ENCODE measurements at regions not wholly inside any gene's neighbourhood (a gene's known extent, or its start where the extent isn't known, plus 50 kb on each side); places are given as distances from the start of the nearest gene placed in this dataset.

DNA sequence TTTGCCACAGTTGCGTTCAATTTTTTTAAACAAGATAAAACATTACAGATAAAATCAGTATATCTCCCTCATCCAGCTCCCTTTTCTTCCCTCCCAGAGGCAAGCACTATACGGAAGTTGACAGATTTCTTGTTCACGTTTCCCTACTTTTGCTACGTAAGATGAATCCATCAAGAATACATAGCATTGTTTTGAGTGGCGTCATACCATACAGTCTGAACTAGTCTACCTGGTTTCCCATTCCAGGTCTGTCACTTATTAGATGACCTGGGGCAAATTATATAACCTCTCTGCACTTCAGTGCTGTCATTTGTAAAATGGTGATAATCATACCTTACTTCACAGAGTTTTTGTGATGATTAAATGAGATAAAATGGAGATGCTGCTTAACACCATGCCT, 184.3 kb upstream of the SOX4 start:
- no peak overlapping the region for H3K9ac ChIP-seq (ENCODE audit: low read depth in 1 of 2, low read length in 2 of 2)
- H3K27me3 ChIP-seq (ENCODE audit: control insufficient read depth in 2 of 2, insufficient read depth in 2 of 2, low read length in 2 of 2): no peaks in the 10 kb centered on the region
- no peaks in the 10 kb centered on the region for H3K36me3 ChIP-seq (ENCODE audit: control insufficient read depth in 2 of 2, insufficient read depth in 2 of 2, low read length in 2 of 2)
- no peak overlapping the region for H3K4me3 ChIP-seq (ENCODE audit: low read length in 2 of 2)
- no peak overlapping the region for H3K27ac ChIP-seq (ENCODE audit: low read depth in 2 of 2, low read length in 2 of 2)
- H3K9me3 ChIP-seq (ENCODE audit: control insufficient read depth in 2 of 2, low read length in 2 of 2): no peaks in the 10 kb centered on the region
- H3K4me1 ChIP-seq (ENCODE audit: control insufficient read depth in 2 of 2, insufficient read depth in 2 of 2, low read length in 2 of 2): no peaks in the 10 kb centered on the region

GRCh38 chr6:21413428-21413827, 180.1 kb upstream of the SOX4 start:
- H3K36me3 ChIP-seq (ENCODE audit: control insufficient read depth in 2 of 2, insufficient read depth in 2 of 2, low read length in 2 of 2): no peaks in the 10 kb centered on the region
- H3K9ac ChIP-seq (ENCODE audit: low read depth in 1 of 2, low read length in 2 of 2): no peak overlapping the region
- no peak overlapping the region for H3K4me3 ChIP-seq (ENCODE audit: low read length in 2 of 2)
- no peaks in the 10 kb centered on the region for H3K4me1 ChIP-seq (ENCODE audit: control insufficient read depth in 2 of 2, insufficient read depth in 2 of 2, low read length in 2 of 2)
- no peak overlapping the region for H3K27ac ChIP-seq (ENCODE audit: low read depth in 2 of 2, low read length in 2 of 2)
- no peaks in the 10 kb centered on the region for H3K27me3 ChIP-seq (ENCODE audit: control insufficient read depth in 2 of 2, insufficient read depth in 2 of 2, low read length in 2 of 2)
- H3K9me3 ChIP-seq (ENCODE audit: control insufficient read depth in 2 of 2, low read length in 2 of 2): no peaks in the 10 kb centered on the region

GRCh38 chr6:21414065-21414464, 179.5 kb upstream of the SOX4 start:
- Histone ChIP-seq H3K9ac (ENCODE audit: low read depth in 1 of 2, low read length in 2 of 2) (no peak overlapping the region), H3K27ac (ENCODE audit: low read depth in 2 of 2, low read length in 2 of 2) (no peak overlapping the region)

DNA sequence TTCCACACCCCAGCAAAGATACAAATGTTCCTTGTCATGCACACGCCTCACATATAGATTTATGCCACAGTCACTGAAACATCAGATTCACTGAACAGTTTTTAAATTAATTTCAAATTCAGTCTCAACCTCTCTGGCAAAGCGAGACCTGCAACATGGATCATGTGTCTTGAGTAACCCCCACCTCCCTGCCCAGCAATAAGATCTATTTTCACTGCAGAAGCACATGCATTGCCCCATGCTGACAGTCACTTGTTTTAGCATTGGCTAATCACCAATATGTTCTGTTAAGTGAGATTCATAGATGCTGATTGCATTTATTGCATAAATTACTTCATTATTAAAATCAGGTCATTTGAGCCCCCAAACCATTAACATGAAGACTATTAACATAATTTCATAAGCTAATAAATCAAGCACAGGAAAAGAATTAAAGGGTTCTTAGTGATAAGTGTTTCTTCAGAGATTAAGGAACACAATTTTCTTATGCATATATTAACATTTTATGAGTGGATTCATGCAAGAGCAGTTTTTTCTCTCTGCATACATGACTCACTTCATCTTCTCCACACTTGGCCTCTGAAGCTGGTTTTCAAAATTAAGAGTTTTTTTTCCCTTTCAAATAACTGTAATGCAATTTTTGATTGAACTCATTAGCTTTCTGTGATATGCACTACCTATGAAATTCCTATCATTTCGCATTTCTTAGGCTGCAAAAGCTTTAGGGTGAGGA, 173.2 kb upstream of the SOX4 start:
- Histone ChIP-seq H3K36me3 (ENCODE audit: control insufficient read depth in 2 of 2, insufficient read depth in 2 of 2, low read length in 2 of 2) (no peaks in the 10 kb centered on the region), H3K9me3 (ENCODE audit: control insufficient read depth in 2 of 2, low read length in 2 of 2) (no peaks in the 10 kb centered on the region), H3K27me3 (ENCODE audit: control insufficient read depth in 2 of 2, insufficient read depth in 2 of 2, low read length in 2 of 2) (no peaks in the 10 kb centered on the region), H3K4me3 (ENCODE audit: low read length in 2 of 2) (no peak overlapping the region), H3K27ac (ENCODE audit: low read depth in 2 of 2, low read length in 2 of 2) (no peak overlapping the region), H3K4me1 (ENCODE audit: control insufficient read depth in 2 of 2, insufficient read depth in 2 of 2, low read length in 2 of 2) (no peaks in the 10 kb centered on the region), H3K9ac (ENCODE audit: low read depth in 1 of 2, low read length in 2 of 2) (no peak overlapping the region)

More at GRCh38 chr6:21414065-21414464, 179.5 kb upstream of the SOX4 start:
- H3K4me3 ChIP-seq (ENCODE audit: low read length in 2 of 2): no peak overlapping the region
- H3K36me3 ChIP-seq (ENCODE audit: control insufficient read depth in 2 of 2, insufficient read depth in 2 of 2, low read length in 2 of 2): no peaks in the 10 kb centered on the region
- H3K9me3 ChIP-seq (ENCODE audit: control insufficient read depth in 2 of 2, low read length in 2 of 2): no peaks in the 10 kb centered on the region
- no peaks in the 10 kb centered on the region for H3K4me1 ChIP-seq (ENCODE audit: control insufficient read depth in 2 of 2, insufficient read depth in 2 of 2, low read length in 2 of 2)
- no peaks in the 10 kb centered on the region for H3K27me3 ChIP-seq (ENCODE audit: control insufficient read depth in 2 of 2, insufficient read depth in 2 of 2, low read length in 2 of 2)

- Histone ChIP-seq H3K9ac (ENCODE audit: low read depth in 1 of 2, low read length in 2 of 2) (no peak overlapping the region), H3K36me3 (ENCODE audit: control insufficient read depth in 2 of 2, insufficient read depth in 2 of 2, low read length in 2 of 2) (no peaks in the 10 kb centered on the region), H3K27me3 (ENCODE audit: control insufficient read depth in 2 of 2, insufficient read depth in 2 of 2, low read length in 2 of 2) (no peaks in the 10 kb centered on the region), H3K27ac (ENCODE audit: low read depth in 2 of 2, low read length in 2 of 2) (no peak overlapping the region), H3K9me3 (ENCODE audit: control insufficient read depth in 2 of 2, low read length in 2 of 2) (no peaks in the 10 kb centered on the region), H3K4me1 (ENCODE audit: control insufficient read depth in 2 of 2, insufficient read depth in 2 of 2, low read length in 2 of 2) (no peaks in the 10 kb centered on the region), H3K4me3 (ENCODE audit: low read length in 2 of 2) (no peak overlapping the region)
Observed at GRCh38 chr6:21420926-21421325, 172.6 kb upstream of the SOX4 start.

DNA sequence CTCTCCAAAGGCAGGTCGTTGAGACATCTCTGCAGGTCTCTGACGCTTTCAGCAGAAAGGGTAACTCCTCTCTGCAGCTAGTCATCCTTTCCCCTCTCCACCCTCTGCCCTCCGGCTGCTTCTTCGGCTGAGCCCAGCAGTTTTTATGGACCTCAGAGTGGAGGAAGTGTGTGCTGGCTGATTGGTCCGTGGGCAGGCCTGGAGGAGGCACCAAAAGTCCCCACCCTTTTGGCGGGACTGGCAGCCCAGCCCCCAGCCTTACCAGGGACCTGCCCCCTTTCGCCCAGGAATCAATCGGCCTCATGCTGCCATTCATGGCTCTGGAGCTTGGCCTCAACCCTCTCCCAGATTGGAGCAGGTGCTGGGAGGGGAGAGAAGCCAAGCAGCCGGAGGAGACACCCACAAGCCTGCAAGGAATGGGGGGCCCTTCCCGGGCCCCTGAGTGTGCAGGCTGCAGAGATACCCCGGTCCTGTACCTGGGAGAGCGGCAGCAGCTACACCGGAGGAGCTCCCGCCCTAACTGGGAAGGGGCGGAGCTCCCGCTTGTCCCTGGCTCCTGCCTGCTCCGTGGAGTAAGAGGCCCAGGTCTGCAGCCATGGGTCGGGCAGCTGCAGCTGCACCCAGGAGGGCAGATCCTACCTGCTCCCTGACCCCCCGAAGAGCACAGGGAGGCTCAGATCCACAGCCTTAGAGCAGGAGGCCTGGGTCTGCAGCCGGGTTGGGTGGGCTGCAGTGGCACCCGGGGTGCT, 170.3 kb upstream of the SOX4 start:
- Histone ChIP-seq H3K4me1 (ENCODE audit: control insufficient read depth in 2 of 2, insufficient read depth in 2 of 2, low read length in 2 of 2) (no peaks in the 10 kb centered on the region), H3K27ac (ENCODE audit: low read depth in 2 of 2, low read length in 2 of 2) (no peak overlapping the region)

DNA sequence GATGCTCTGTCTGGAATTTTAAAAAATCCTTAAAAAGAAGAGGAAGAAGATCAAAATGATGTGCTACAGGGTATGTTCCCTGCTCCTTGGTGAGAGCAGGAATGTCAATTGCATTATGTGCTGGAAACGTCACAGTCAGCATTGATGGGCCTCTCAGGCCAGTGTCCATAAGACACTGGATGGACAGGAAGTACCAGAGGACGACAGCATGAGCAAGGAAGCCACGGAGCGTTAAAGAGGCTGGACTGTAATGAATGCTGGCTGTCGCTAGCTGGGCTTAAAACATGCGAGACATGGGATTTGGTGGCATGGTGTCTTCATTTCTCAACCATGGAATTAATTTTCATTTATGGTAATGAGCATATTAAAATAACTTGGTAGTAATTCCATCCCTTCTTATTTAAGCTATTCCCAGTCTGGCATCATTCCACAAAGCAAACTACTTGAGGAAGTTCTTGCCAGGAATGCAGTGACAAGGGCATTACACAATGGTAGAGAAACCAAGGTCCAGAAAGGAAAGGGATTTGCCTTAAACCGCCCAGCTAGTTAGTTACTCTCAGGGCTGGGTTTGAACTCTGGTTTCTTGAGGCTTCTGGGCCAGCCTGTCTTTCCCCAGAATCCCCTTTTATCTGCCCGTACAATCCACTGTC, 166.6 kb upstream of the SOX4 start:
- Histone ChIP-seq H3K4me3 (ENCODE audit: low read length in 2 of 2) (no peak overlapping the region), H3K9me3 (ENCODE audit: control insufficient read depth in 2 of 2, low read length in 2 of 2) (no peaks in the 10 kb centered on the region), H3K9ac (ENCODE audit: low read depth in 1 of 2, low read length in 2 of 2) (no peak overlapping the region), H3K27me3 (ENCODE audit: control insufficient read depth in 2 of 2, insufficient read depth in 2 of 2, low read length in 2 of 2) (no peaks in the 10 kb centered on the region), H3K4me1 (ENCODE audit: control insufficient read depth in 2 of 2, insufficient read depth in 2 of 2, low read length in 2 of 2) (no peaks in the 10 kb centered on the region), H3K36me3 (ENCODE audit: control insufficient read depth in 2 of 2, insufficient read depth in 2 of 2, low read length in 2 of 2) (no peaks in the 10 kb centered on the region), H3K27ac (ENCODE audit: low read depth in 2 of 2, low read length in 2 of 2) (no peak overlapping the region)

More for the DNA sequence above, 170.3 kb upstream of the SOX4 start:
- Histone ChIP-seq H3K9me3 (ENCODE audit: control insufficient read depth in 2 of 2, low read length in 2 of 2) (no peaks in the 10 kb centered on the region), H3K27me3 (ENCODE audit: control insufficient read depth in 2 of 2, insufficient read depth in 2 of 2, low read length in 2 of 2) (no peaks in the 10 kb centered on the region), H3K36me3 (ENCODE audit: control insufficient read depth in 2 of 2, insufficient read depth in 2 of 2, low read length in 2 of 2) (no peaks in the 10 kb centered on the region), H3K9ac (ENCODE audit: low read depth in 1 of 2, low read length in 2 of 2) (no peak overlapping the region), H3K4me3 (ENCODE audit: low read length in 2 of 2) (no peak overlapping the region)

DNA sequence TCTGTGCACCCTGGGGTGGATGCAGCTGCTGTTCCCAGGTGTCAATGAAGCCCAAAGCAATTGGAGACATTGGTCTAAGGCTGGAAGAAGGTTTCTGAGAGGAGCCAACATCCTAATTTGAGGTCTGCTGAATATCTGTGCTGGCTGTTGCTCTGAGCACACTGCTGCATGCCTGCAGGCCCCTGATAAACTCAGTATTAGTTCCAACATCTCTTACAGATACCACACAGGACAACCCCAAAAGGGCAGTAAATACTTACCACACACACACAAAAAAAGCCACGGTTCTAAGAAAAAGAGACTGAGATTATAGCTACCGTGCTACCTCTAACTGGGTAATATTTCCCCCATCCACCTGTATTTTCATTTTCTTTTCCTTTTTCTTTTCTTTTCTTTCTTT, 164.3 kb upstream of the SOX4 start:
- no peaks in the 10 kb centered on the region for H3K4me1 ChIP-seq (ENCODE audit: control insufficient read depth in 2 of 2, insufficient read depth in 2 of 2, low read length in 2 of 2)
- no peak overlapping the region for H3K27ac ChIP-seq (ENCODE audit: low read depth in 2 of 2, low read length in 2 of 2)
- no peaks in the 10 kb centered on the region for H3K9me3 ChIP-seq (ENCODE audit: control insufficient read depth in 2 of 2, low read length in 2 of 2)
- H3K4me3 ChIP-seq (ENCODE audit: low read length in 2 of 2): no peak overlapping the region
- H3K9ac ChIP-seq (ENCODE audit: low read depth in 1 of 2, low read length in 2 of 2): no peak overlapping the region
- H3K27me3 ChIP-seq (ENCODE audit: control insufficient read depth in 2 of 2, insufficient read depth in 2 of 2, low read length in 2 of 2): no peaks in the 10 kb centered on the region
- H3K36me3 ChIP-seq (ENCODE audit: control insufficient read depth in 2 of 2, insufficient read depth in 2 of 2, low read length in 2 of 2): no peaks in the 10 kb centered on the region

DNA sequence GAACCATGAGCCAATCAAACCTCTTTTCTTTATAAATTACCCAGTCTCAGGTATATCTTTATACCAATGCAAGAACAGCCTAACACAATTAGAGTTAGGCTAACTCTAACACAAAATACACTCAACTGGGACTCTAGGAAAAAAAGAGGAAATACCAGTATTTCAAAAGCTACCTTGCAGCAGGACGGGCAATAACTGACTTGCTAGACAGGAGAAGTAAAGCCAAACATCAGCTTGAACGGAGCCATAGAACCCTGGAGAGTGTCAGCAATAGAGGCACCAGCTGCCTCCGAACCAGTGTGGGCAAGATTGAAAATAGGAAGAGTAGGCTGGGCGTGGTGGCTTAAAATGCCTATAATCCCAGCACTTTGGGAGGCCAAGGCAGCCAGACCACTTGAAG, 162.0 kb upstream of the SOX4 start:
- Histone ChIP-seq H3K27ac (ENCODE audit: low read depth in 2 of 2, low read length in 2 of 2) (no peak overlapping the region), H3K4me1 (ENCODE audit: control insufficient read depth in 2 of 2, insufficient read depth in 2 of 2, low read length in 2 of 2) (no peaks in the 10 kb centered on the region), H3K36me3 (ENCODE audit: control insufficient read depth in 2 of 2, insufficient read depth in 2 of 2, low read length in 2 of 2) (no peaks in the 10 kb centered on the region), H3K27me3 (ENCODE audit: control insufficient read depth in 2 of 2, insufficient read depth in 2 of 2, low read length in 2 of 2) (no peaks in the 10 kb centered on the region), H3K9ac (ENCODE audit: low read depth in 1 of 2, low read length in 2 of 2) (no peak overlapping the region), H3K9me3 (ENCODE audit: control insufficient read depth in 2 of 2, low read length in 2 of 2) (no peaks in the 10 kb centered on the region), H3K4me3 (ENCODE audit: low read length in 2 of 2) (no peak overlapping the region)

- Histone ChIP-seq H3K27ac (ENCODE audit: low read depth in 2 of 2, low read length in 2 of 2) (no peak overlapping the region), H3K27me3 (ENCODE audit: control insufficient read depth in 2 of 2, insufficient read depth in 2 of 2, low read length in 2 of 2) (no peaks in the 10 kb centered on the region), H3K4me3 (ENCODE audit: low read length in 2 of 2) (no peak overlapping the region), H3K4me1 (ENCODE audit: control insufficient read depth in 2 of 2, insufficient read depth in 2 of 2, low read length in 2 of 2) (no peaks in the 10 kb centered on the region), H3K9me3 (ENCODE audit: control insufficient read depth in 2 of 2, low read length in 2 of 2) (no peaks in the 10 kb centered on the region), H3K36me3 (ENCODE audit: control insufficient read depth in 2 of 2, insufficient read depth in 2 of 2, low read length in 2 of 2) (no peaks in the 10 kb centered on the region), H3K9ac (ENCODE audit: low read depth in 1 of 2, low read length in 2 of 2) (no peak overlapping the region)
Observed at GRCh38 chr6:21436625-21437024, 156.9 kb upstream of the SOX4 start.
